Right forelimb (tissue), 1 donor: ENCODE measurements at regions not wholly inside any gene's neighbourhood (a gene's known extent, or its start where the extent isn't known, plus 50 kb on each side); places are given as distances from the start of the nearest gene placed in this dataset.
A peak's percentile ranks its signal among the peaks of the same experiment; 100 is the strongest.
"Not testable (repeated sequence)": the region's sequence is repeated elsewhere in the genome, so short reads cannot be mapped to it uniquely, and the experiment has no call there.

Source experiments
- DNase-seq: peaks from one replicate; pipeline ENCODE4 v3.0.0-alpha.2; 2018

DNA sequence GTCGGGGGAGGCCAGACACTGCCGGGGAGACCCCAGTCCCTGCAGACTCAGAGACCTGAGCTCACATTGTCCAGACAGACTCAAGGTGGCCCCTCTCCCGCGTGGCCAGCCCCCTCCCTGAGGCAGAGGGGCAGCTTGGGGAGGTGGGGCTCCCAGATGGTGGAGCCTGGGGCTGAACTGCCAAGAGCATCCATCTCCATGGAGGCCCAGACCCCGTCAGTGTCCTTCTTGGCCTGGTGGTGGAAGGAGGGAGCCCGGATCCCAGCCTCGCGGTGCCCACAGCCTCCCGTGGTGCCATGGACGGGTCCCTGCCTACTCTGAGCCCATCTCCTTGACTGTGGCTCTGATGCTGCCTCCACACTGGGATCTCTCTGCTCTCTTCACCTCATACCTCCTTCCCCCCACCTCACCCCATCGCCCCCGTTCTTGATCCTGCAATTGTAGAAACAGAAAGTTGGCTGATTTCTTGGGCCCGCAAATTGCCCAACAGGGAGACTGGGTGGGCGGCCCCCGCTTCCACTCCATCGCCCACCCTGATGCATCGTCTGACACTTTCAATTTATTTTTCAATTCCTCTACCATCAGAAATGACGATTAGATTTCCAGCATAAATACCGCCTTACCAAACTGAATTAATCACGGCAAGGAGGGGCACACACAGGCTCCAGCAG is 348.9 kb downstream of the MATN1 start:
- no peak for DNase-seq

DNA sequence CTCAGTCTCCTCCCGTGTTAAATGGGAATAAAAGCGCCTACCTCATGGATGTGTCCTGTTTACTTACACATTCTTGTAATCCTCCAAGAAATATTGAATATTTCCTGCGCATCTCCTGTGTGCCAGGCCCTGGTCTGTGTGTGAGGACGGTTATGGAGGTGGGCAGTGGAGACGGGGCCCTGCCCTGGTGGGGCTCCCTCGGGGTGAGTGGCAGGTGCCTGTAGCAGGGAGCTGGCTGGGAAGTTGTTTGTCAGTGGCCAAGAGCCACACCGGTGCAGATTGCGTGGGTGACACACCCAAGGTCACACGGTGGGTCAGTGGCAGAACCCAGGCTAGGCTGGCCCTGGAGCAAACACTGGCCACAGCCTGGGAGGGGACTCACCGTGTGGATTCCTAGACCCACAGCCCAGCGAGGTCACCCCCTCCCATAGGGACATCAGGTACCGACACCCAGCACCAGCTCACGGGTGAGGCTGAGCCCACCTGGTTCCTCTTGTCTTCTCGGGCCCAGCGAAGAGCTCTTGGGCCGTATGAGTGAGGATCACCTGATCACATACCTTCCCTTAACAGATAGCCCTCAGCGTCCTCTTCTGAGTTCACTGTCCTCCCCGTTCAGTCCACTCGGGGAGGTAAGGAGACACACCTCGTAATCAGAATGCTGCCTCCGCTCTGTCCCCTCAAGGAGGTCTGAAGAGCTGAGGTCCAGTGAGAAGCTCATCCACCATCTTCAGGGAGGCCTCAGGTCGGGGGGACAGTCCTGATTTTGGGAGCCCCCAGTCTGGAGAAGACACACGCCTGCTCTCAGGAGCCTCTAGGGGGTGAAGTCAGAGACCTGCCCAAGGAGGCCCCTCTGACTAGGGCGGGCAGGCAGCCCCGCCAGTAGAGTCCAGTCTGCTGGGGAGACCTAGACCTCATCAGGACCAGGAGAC is 349.6 kb downstream of the MATN1 start:
- peak; percentile 31 for DNase-seq

DNA sequence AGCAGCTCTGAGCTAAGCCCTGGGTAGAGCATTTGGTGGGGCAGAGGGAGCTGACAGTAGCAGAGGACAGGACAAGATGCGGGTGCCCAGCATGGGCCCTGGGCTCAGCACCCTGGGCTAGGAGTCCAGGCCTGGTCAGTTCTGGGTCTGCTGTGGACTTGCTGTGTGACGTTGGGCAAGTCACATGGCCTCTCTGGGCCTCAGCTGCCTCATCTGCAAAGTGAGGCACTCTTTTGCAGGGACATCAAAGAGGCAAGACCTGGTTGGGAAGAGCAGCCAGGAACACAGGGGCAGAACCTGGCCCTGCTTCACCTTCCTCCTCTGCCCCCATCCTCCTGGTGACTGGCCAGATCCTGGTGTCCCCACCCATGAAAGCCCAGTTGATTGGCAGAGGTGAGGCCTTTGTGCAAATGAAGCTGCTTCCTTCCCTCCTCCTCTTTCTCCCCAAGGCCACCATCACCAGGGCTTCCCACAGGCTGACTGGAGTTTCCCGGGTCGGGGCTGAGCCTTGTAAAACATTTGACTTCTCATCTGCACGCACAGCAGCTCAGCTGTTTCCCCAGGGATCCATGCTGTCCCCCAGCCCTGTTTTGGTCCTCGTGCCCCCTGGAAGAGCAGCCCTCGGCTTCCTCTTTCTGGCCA is 350.5 kb downstream of the MATN1 start:
- DNase-seq: peak; percentile 38

DNA sequence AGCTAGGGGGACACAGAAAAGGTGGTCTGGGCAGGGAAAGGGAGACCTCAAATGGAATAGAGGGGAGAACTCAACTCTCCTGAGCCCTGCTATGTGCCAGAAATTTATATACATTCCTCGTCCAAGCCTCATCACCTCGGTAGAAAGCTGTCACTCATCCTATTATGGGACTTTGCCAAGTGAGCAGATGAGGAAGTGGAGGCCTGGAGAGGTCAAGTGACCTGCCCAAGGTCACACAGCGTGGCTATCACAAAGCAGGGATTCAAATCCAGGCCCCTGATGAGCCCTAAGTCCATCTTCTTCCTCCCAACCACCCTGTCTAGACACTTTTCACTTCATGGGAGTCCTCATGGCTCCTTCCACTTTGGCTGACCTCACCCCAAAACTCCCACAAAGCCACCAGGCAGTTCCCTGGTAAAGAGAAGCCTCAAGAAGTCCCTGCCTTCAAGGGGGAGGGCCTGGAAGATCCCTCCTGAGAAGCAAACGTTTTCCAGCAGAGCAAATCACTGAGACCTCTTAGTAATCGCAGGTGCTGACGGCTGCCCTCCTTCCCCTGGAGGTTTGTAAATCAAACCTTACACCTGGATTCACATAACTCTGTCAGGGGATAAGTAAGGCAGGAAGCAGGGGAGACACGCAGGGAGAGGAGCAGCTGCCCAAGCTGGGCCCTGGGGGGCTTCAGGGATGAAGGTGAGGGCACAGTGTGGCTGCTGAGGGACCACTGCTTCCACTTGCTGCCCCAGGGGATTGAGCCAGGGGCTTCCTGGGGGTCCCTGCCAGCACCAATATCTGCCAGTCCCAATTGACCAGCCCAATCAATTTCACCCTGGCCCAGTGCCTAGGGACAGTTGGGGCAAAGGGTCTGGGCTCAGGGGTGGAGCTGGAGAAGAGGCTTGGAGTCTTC is 351.2 kb downstream of the MATN1 start:
- no peak for DNase-seq

- DNase-seq: no peak
Measured at GRCh38 chr1:30371179-30371788, 352.1 kb downstream of the MATN1 start.

DNA sequence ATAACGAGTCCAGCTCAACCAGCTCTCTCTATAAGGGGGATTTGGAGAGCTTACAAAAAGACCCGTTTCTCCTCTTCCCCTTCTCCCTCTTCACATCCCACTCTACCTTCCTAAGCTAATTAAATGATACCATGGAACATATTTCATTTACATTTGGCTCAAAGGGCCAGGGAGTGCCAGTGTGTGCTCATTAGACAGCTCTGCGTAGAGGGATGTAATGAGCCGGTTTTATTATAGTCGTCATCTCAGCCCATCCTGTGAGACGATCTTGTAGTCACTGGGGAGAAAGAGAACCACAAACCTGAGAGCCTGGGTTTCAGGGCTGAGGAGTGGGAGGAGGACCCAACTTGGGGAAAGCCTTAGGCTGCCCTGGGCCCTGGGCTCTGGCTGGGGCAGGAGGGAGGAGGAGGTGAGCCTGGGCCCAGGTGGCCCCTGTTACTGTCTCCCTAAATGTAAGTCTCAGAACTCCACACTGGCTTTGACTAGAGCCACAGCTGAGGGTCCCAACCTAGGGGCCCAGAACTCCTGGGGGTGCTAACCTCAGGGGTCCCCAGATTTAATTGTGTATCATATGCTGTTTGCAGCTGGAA is 354.6 kb downstream of the MATN1 start:
- DNase-seq: no peak

DNA sequence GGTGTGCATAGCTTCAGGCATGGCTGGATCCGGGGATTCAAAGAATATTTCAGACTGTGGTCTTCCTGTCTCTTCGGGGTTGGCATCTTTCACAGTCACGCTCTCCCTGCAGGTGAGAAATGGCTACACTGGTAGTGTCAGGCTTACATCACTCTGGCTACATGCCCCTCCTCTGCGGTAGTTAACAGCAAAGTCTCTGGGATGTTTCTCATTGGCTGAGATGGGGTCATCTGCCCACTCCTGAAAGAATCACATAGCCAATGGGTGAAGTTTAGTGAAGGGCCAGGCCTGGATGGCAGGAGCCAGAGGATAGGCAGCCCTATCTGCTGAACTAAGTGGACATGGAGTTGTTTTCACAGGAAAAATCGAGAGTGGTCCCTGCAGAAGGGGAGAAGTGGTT is 356.5 kb downstream of the MATN1 start:
- no peak for DNase-seq

GRCh38 chr1:30366199-30366598 is 357.2 kb downstream of the MATN1 start:
- DNase-seq: no peak

GRCh38 chr1:30365596-30365995 is 357.8 kb downstream of the MATN1 start:
- DNase-seq: no peak

DNA sequence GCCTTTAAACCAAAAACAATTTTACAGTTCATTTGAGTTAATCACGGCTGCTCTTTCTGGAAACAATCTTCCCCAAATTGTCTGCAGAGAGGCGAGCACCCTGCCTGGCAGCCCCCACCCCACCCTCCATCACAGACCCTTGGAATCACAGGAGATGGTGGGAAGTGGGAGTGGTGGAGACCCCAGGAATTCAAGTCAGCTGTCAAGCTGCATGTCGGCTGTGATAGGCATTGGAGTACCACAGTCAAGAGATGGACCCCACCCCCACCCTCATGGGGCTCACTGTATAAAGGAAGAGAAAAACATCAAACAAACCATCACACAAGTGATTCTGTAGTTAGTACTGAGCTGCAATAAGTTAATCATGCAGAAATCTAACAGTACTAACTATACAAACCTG is 360.4 kb downstream of the MATN1 start:
- DNase-seq: no peak

- DNase-seq: no peak
Measured at GRCh38 chr1:30362603-30362990, 360.8 kb downstream of the MATN1 start.

DNA sequence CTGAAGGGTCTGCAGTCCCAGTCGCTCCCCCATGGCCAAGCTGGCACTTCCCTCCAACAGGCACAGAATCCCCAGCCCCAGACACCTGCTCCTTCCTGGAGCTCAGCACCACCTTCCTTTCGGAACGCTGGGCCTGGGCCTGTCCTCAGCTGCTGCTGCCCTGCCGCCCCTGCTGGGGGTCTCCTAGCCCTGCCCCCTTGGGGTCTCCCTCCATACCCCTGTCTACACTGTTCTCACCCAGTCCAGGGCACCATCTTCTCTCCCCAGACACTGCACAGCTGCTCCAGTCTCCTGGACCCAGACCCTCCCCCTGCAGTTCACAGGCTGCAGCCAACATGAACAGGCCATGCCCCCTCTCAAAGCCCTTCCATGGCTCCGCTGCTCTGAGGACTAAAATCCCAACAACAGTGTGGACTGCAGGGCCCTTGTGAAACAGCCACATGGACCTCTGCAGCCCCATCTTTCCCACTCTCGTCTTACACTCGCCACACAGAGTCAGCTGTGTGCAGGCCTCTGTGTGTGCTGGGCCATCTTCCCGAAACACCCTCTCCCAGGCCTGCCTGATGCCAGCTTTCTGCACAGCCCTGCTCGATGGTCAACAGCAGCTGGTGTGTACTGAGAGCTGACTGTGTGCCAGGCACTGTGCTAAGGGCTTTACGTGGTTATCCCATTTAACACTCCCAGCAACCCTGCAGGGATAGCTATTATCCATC is 361.3 kb downstream of the MATN1 start:
- not testable (repeated sequence) for DNase-seq

DNA sequence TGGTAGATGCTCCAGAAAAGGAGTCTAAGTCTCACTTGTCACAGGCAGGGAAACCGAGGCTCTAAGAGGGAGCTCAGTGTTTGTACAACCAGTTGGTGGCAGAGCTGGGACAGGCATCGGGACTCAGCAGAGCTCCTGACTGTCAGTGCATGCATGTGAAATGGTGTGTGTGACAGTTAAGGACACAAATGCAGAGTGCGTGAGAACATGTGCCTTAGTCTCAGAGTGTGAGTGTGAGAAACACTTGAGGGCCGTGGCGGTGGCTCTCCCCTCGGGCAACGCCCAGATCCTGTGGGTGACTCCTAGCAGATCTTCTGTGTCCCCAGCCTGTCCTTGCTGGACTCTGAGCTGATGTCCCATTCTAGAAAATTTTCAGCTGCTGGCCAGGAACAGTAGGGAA is 362.6 kb downstream of the MATN1 start:
- DNase-seq: no peak

GRCh38 chr1:30360281-30360680 is 363.1 kb downstream of the MATN1 start:
- no peak for DNase-seq

GRCh38 chr1:30359539-30360220 is 363.7 kb downstream of the MATN1 start:
- no peak for DNase-seq

GRCh38 chr1:30358500-30358899 is 364.9 kb downstream of the MATN1 start:
- DNase-seq: no peak

DNA sequence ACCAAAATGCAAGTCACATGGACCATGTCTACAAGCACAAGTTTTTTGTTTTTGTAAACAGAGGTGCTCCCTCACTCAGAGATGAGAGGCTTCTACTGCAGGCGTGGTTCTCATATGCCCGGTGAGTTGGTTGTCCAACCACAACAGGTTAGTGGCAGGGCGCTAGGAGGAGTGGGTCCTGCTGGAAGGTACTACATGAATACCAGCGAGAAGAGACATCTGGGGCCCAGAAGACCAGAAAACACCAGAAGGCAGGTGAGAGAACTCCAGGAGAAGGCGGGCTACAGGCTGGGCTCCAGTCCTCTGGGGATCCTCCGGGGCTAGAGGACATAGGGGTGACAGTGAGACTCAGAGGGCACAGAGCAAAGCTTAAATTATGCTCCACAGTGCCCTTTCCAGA is 366.5 kb downstream of the MATN1 start:
- no peak for DNase-seq

DNA sequence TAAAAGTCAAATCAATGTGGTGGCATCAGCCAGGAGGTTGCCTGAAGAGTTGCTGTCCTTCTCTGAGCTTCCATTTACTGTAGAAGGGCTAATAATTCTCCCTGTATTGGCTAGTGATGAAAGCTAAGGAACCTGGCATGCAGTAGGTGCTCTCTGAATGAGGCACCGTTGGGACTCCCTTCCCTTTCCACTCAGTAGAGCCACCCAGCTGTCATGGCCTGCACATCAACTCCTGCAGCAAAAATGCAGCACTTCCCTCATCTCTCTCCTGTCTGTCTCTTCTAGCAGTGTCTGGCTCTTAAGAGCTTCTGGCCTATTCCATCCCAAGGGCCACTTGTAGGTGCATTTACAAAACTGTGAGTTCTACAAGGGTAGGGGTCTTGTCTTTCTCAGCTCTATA is 369.0 kb downstream of the MATN1 start:
- DNase-seq: no peak

- no peak for DNase-seq
Measured at GRCh38 chr1:30353637-30354036, 369.7 kb downstream of the MATN1 start.

DNA sequence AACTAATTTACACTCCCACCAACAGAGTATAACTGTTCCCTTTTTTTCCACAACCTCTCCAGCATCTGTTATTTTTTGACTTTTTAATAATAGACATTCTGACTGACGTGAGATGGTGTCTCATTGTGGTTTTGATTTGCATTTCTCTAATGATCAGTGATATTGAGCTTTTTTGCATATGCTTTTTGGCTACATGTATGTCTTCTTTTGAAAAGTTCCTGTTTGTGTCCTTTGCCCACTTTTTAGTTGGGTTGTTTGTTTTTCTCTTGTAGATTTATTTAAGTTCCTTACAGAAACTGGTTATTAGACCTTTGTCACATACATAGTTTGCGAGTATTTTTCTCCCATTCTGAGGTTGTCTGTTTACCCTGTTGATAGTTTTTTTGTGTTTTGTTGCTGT is 375.2 kb downstream of the MATN1 start:
- no peak for DNase-seq
